GM23338 (cell line): ENCODE measurements at regions not wholly inside any gene's neighbourhood (a gene's known extent, or its start where the extent isn't known, plus 50 kb on each side); places are given as distances from the start of the nearest gene placed in this dataset.

Experiments used
- ATAC-seq: fragments of 200-7000 bp; cut with Tn5 transposase; 3 replicates; pipeline ENCODE4 v1.9.1; 2020
- DNase-seq: peaks from one replicate; pipeline ENCODE4 v3.0.0-alpha.2; 2015; ENCODE audit warnings: low spot score
- H2AFZ ChIP-seq: fragments of 200-600 bp; sonication (generic); 2 replicates; pipeline ENCODE4 v1.8.0; 2016; ENCODE audit warnings: antibody characterized with exemption, mild to moderate bottlenecking, moderate library complexity
- H3F3A ChIP-seq: fragments of 200-600 bp; sonication (generic); replicated peaks from 2 replicates; pipeline ENCODE4 v1.8.0; 2017; ENCODE audit warnings: antibody characterized with exemption, mixed run types, low read depth
- H3K27ac ChIP-seq: fragments of 200-600 bp; sonication (generic); 2 replicates; pipeline ENCODE4 v1.6.1; 2016; ENCODE audit warnings: low read depth
- H3K27me3 ChIP-seq: fragments of 200-600 bp; sonication (generic); 2 replicates; pipeline ENCODE4 v1.8.0; 2016; ENCODE audit warnings: mild to moderate bottlenecking, mixed run types, moderate library complexity; ENCODE audit not compliant: insufficient read depth
- H3K36me3 ChIP-seq: fragments of 200-600 bp; sonication (generic); 2 replicates; pipeline ENCODE4 v1.8.0; 2016; ENCODE audit warnings: mild to moderate bottlenecking; ENCODE audit not compliant: insufficient read depth
- H3K4me1 ChIP-seq: fragments of 200-600 bp; sonication (generic); 2 replicates; pipeline ENCODE4 v1.8.0; 2016; ENCODE audit warnings: mild to moderate bottlenecking, moderate library complexity; ENCODE audit not compliant: insufficient read depth
- H3K4me2 ChIP-seq: fragments of 200-600 bp; sonication (generic); 2 replicates; pipeline ENCODE4 v1.7.1; 2017; ENCODE audit warnings: mixed run types
- H3K4me3 ChIP-seq: fragments of 200-600 bp; sonication (generic); 2 replicates; pipeline ENCODE4 v1.6.1; 2016; ENCODE audit warnings: mixed run types
- H3K79me2 ChIP-seq: fragments of 200-600 bp; sonication (generic); replicated peaks from 2 replicates; pipeline ENCODE4 v1.8.0; 2017; ENCODE audit warnings: mild to moderate bottlenecking; ENCODE audit not compliant: insufficient read depth
- H3K9me2 ChIP-seq: fragments of 200-600 bp; sonication (generic); 2 replicates; pipeline ENCODE4 v1.8.0; 2017; ENCODE audit not compliant: insufficient read depth
- H4K20me1 ChIP-seq: fragments of 200-600 bp; sonication (generic); replicated peaks from 2 replicates; pipeline ENCODE4 v1.8.0; 2017; ENCODE audit warnings: mild to moderate bottlenecking; ENCODE audit not compliant: insufficient read depth
- H3K27ac Mint-ChIP-seq: 2 replicates; pipeline ENCODE4 v1.8.0; 2020; ENCODE audit warnings: inconsistent platforms, mild to moderate bottlenecking, moderate library complexity, mixed read lengths
- H3K27me3 Mint-ChIP-seq: 3 replicates; pipeline ENCODE4 v1.8.0; 2022; ENCODE audit warnings: low read depth, mild to moderate bottlenecking, moderate library complexity, mixed read lengths, inconsistent platforms; ENCODE audit not compliant: insufficient read depth, poor library complexity
- H3K36me3 Mint-ChIP-seq: 3 replicates; pipeline ENCODE4 v1.8.0; 2021; ENCODE audit warnings: low read depth, mild to moderate bottlenecking, inconsistent platforms, moderate library complexity, mixed read lengths
- H3K4me1 Mint-ChIP-seq: 3 replicates; pipeline ENCODE4 v1.8.0; 2020; ENCODE audit warnings: mild to moderate bottlenecking, inconsistent platforms, mixed read lengths
- H3K4me3 Mint-ChIP-seq: 3 replicates; pipeline ENCODE4 v1.8.0; 2021; ENCODE audit warnings: moderate library complexity, mild to moderate bottlenecking, inconsistent platforms, mixed read lengths
- H3K9me3 Mint-ChIP-seq: 3 replicates; pipeline ENCODE4 v1.8.0; 2020; ENCODE audit warnings: moderate library complexity, mild to moderate bottlenecking, inconsistent platforms, mixed read lengths
- CREB1 ChIP-seq: fragments of 250-450 bp; sonication (Bioruptor Pico); IDR thresholded peaks from 2 replicates; pipeline ENCODE4 v1.5.0; 2020; ENCODE audit warnings: low read depth, mild to moderate bottlenecking, moderate library complexity
- EZH2 ChIP-seq: fragments of 200-600 bp; sonication (generic); IDR thresholded peaks from one replicate; pipeline ENCODE4 v1.8.0; 2017; ENCODE audit warnings: antibody characterized with exemption, mild to moderate bottlenecking, low read depth; ENCODE audit not compliant: unreplicated experiment
- EZH2phosphoT487 ChIP-seq: fragments of 200-600 bp; sonication (generic); IDR thresholded peaks from one replicate; pipeline ENCODE4 v1.8.1; 2018; ENCODE audit warnings: antibody characterized with exemption; ENCODE audit not compliant: unreplicated experiment
- JUNB ChIP-seq: IDR thresholded peaks from one replicate; pipeline ENCODE4 v1.6.1; 2016; ENCODE audit warnings: antibody characterized with exemption; ENCODE audit not compliant: unreplicated experiment
- NANOG ChIP-seq: IDR thresholded peaks from 2 replicates; pipeline ENCODE4 v1.6.1; 2016; ENCODE audit warnings: antibody characterized with exemption, borderline replicate concordance
- POLR2AphosphoS5 ChIP-seq: IDR thresholded peaks from 2 replicates; pipeline ENCODE4 v1.6.1; 2016; ENCODE audit warnings: antibody characterized with exemption, low read depth
- STAT1 ChIP-seq: IDR thresholded peaks from one replicate; pipeline ENCODE4 v1.6.1; 2016; ENCODE audit warnings: antibody characterized with exemption; ENCODE audit not compliant: unreplicated experiment
- ZNF114 ChIP-seq: fragments of 250-450 bp; sonication (Bioruptor Pico); IDR thresholded peaks from 2 replicates; pipeline ENCODE4 v1.5.0; 2020; ENCODE audit warnings: mild to moderate bottlenecking, moderate library complexity
- ZNF331 ChIP-seq: fragments of 250-450 bp; sonication (Bioruptor Pico); IDR thresholded peaks from 2 replicates; pipeline ENCODE4 v1.5.0; 2020; ENCODE audit warnings: low read depth, mild to moderate bottlenecking, moderate library complexity
- TF ChIP-seq, protein P1 (sequence below): fragments of 250-450 bp; sonication (Bioruptor Pico); IDR thresholded peaks from 2 replicates; pipeline ENCODE4 v1.5.0; 2020; ENCODE audit warnings: mild to moderate bottlenecking, moderate library complexity
- TF ChIP-seq, protein P2 (sequence below), 2 experiments: fragments of 200-600 bp in 1 of 2; sonication (generic) in 1 of 2; conservative IDR thresholded peaks; 2 replicates each; pipeline versions ENCODE4 v1.5.1 to v1.6.1; 2016 to 2017; ENCODE audit warnings: antibody characterized with exemption in 2 of 2, low read depth in 2 of 2, mild to moderate bottlenecking in 2 of 2, moderate library complexity in 1 of 2
- TF ChIP-seq, protein P3 (sequence below): IDR thresholded peaks from 2 replicates; pipeline ENCODE4 v1.6.1; 2016; ENCODE audit warnings: antibody characterized with exemption
- TF ChIP-seq, protein P4 (sequence below): IDR thresholded peaks from one replicate; pipeline ENCODE4 v1.6.1; 2018; ENCODE audit warnings: antibody characterized with exemption; ENCODE audit not compliant: unreplicated experiment

DNA sequence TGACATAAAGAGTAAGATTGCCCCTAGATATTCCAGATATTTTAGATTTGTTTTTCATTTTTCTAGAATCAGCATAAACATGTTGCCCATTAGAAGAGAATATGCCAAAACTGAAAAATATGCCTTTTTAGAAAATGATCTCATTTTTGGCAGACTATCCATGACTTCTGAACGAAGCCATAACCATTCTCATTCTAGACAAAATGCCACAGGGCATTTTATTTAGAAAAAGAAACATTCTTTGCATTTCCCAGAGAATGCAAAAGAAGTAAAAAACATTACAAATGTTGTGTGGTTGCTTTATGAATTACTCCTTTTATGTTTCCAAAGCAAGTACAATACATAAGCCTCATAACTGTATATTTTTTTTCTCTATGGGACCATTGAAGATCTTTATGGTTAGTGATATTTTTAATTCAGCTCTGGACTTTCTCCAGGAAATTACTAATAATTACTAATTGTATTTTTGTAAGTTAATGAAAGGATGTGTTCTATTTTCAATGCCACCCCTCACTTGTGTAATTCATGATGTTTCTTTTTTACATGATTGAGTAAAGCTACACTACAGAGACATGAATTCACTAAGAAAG lies 109.6 kb upstream of the SEM1 start:
- Mint-ChIP-seq H3K27me3 (no peaks in the 10 kb centered on the region), H3K36me3 (no peaks in the 10 kb centered on the region), H3K4me3 (no peak overlapping the region), H3K27ac (no peak overlapping the region), H3K4me1 (no peaks in the 10 kb centered on the region), H3K9me3 (no peaks in the 10 kb centered on the region)
- no peak overlapping the region for H3K4me3 ChIP-seq
- H4K20me1 ChIP-seq = no peaks in the 10 kb centered on the region
- H3K27me3 ChIP-seq = no peaks in the 10 kb centered on the region
- H3K36me3 ChIP-seq = no peaks in the 10 kb centered on the region
- ATAC-seq (no peak), DNase-seq (no peak)
- H3K79me2 ChIP-seq = no peaks in the 10 kb centered on the region
- H3K4me2 ChIP-seq = no peak overlapping the region
- TF ChIP-seq EZH2phosphoT487 = no peak
- TF ChIP-seq, protein P1, sequence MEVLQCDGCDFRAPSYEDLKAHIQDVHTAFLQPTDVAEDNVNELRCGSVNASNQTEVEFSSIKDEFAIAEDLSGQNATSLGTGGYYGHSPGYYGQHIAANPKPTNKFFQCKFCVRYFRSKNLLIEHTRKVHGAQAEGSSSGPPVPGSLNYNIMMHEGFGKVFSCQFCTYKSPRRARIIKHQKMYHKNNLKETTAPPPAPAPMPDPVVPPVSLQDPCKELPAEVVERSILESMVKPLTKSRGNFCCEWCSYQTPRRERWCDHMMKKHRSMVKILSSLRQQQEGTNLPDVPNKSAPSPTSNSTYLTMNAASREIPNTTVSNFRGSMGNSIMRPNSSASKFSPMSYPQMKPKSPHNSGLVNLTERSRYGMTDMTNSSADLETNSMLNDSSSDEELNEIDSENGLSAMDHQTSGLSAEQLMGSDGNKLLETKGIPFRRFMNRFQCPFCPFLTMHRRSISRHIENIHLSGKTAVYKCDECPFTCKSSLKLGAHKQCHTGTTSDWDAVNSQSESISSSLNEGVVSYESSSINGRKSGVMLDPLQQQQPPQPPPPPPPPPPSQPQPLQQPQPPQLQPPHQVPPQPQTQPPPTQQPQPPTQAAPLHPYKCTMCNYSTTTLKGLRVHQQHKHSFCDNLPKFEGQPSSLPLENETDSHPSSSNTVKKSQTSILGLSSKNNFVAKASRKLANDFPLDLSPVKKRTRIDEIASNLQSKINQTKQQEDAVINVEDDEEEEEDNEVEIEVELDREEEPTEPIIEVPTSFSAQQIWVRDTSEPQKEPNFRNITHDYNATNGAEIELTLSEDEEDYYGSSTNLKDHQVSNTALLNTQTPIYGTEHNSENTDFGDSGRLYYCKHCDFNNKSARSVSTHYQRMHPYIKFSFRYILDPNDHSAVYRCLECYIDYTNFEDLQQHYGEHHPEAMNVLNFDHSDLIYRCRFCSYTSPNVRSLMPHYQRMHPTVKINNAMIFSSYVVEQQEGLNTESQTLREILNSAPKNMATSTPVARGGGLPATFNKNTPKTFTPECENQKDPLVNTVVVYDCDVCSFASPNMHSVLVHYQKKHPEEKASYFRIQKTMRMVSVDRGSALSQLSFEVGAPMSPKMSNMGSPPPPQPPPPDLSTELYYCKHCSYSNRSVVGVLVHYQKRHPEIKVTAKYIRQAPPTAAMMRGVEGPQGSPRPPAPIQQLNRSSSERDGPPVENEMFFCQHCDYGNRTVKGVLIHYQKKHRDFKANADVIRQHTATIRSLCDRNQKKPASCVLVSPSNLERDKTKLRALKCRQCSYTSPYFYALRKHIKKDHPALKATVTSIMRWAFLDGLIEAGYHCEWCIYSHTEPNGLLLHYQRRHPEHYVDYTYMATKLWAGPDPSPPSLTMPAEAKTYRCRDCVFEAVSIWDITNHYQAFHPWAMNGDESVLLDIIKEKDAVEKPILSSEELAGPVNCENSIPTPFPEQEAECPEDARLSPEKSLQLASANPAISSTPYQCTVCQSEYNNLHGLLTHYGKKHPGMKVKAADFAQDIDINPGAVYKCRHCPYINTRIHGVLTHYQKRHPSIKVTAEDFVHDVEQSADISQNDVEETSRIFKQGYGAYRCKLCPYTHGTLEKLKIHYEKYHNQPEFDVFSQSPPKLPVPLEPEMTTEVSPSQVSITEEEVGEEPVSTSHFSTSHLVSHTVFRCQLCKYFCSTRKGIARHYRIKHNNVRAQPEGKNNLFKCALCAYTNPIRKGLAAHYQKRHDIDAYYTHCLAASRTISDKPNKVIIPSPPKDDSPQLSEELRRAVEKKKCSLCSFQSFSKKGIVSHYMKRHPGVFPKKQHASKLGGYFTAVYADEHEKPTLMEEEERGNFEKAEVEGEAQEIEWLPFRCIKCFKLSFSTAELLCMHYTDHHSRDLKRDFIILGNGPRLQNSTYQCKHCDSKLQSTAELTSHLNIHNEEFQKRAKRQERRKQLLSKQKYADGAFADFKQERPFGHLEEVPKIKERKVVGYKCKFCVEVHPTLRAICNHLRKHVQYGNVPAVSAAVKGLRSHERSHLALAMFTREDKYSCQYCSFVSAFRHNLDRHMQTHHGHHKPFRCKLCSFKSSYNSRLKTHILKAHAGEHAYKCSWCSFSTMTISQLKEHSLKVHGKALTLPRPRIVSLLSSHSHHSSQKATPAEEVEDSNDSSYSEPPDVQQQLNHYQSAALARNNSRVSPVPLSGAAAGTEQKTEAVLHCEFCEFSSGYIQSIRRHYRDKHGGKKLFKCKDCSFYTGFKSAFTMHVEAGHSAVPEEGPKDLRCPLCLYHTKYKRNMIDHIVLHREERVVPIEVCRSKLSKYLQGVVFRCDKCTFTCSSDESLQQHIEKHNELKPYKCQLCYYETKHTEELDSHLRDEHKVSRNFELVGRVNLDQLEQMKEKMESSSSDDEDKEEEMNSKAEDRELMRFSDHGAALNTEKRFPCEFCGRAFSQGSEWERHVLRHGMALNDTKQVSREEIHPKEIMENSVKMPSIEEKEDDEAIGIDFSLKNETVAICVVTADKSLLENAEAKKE (CRISPR knock-in tag) = no peak
- TF ChIP-seq ZNF331 (CRISPR knock-in tag) = no peak
- TF ChIP-seq ZNF114 (CRISPR knock-in tag) = no peak
- no peak for TF ChIP-seq CREB1 (CRISPR knock-in tag)
- no peak for TF ChIP-seq POLR2AphosphoS5
- no peak for TF ChIP-seq JUNB
- TF ChIP-seq STAT1 = no peak
- TF ChIP-seq, protein P2, sequence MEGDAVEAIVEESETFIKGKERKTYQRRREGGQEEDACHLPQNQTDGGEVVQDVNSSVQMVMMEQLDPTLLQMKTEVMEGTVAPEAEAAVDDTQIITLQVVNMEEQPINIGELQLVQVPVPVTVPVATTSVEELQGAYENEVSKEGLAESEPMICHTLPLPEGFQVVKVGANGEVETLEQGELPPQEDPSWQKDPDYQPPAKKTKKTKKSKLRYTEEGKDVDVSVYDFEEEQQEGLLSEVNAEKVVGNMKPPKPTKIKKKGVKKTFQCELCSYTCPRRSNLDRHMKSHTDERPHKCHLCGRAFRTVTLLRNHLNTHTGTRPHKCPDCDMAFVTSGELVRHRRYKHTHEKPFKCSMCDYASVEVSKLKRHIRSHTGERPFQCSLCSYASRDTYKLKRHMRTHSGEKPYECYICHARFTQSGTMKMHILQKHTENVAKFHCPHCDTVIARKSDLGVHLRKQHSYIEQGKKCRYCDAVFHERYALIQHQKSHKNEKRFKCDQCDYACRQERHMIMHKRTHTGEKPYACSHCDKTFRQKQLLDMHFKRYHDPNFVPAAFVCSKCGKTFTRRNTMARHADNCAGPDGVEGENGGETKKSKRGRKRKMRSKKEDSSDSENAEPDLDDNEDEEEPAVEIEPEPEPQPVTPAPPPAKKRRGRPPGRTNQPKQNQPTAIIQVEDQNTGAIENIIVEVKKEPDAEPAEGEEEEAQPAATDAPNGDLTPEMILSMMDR (conservative IDR thresholded peaks at IDR 0.05; ENCODE audit: low read depth in 2 of 2) = no peak
- no peak for TF ChIP-seq EZH2
- no peak for TF ChIP-seq NANOG
- TF ChIP-seq, protein P3, sequence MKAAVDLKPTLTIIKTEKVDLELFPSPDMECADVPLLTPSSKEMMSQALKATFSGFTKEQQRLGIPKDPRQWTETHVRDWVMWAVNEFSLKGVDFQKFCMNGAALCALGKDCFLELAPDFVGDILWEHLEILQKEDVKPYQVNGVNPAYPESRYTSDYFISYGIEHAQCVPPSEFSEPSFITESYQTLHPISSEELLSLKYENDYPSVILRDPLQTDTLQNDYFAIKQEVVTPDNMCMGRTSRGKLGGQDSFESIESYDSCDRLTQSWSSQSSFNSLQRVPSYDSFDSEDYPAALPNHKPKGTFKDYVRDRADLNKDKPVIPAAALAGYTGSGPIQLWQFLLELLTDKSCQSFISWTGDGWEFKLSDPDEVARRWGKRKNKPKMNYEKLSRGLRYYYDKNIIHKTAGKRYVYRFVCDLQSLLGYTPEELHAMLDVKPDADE = no peak
- TF ChIP-seq, protein P4, sequence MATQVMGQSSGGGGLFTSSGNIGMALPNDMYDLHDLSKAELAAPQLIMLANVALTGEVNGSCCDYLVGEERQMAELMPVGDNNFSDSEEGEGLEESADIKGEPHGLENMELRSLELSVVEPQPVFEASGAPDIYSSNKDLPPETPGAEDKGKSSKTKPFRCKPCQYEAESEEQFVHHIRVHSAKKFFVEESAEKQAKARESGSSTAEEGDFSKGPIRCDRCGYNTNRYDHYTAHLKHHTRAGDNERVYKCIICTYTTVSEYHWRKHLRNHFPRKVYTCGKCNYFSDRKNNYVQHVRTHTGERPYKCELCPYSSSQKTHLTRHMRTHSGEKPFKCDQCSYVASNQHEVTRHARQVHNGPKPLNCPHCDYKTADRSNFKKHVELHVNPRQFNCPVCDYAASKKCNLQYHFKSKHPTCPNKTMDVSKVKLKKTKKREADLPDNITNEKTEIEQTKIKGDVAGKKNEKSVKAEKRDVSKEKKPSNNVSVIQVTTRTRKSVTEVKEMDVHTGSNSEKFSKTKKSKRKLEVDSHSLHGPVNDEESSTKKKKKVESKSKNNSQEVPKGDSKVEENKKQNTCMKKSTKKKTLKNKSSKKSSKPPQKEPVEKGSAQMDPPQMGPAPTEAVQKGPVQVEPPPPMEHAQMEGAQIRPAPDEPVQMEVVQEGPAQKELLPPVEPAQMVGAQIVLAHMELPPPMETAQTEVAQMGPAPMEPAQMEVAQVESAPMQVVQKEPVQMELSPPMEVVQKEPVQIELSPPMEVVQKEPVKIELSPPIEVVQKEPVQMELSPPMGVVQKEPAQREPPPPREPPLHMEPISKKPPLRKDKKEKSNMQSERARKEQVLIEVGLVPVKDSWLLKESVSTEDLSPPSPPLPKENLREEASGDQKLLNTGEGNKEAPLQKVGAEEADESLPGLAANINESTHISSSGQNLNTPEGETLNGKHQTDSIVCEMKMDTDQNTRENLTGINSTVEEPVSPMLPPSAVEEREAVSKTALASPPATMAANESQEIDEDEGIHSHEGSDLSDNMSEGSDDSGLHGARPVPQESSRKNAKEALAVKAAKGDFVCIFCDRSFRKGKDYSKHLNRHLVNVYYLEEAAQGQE = no peak
- no peaks in the 10 kb centered on the region for H3K9me2 ChIP-seq
- no peak overlapping the region for H2AFZ ChIP-seq
- H3K27ac ChIP-seq = no peak overlapping the region
- H3K4me1 ChIP-seq = no peaks in the 10 kb centered on the region
- H3F3A ChIP-seq = no peaks in the 10 kb centered on the region
